ENCODE measurements at regions not wholly inside any gene's neighbourhood (a gene's known extent, or its start where the extent isn't known, plus 50 kb on each side); places are given as distances from the start of the nearest gene placed in this dataset.
"Not testable (repeated sequence)": the region's sequence is repeated elsewhere in the genome, so short reads cannot be mapped to it uniquely, and the experiment has no call there.

GRCh38 chr12:46965880-46966279, 113.5 kb upstream of the PCED1B start:
- DNase-seq: no peak
- Mint-ChIP-seq H3K36me3 (ENCODE audit: low read depth) (no peaks in the 10 kb centered on the region), H3K27ac (peak overlapping the region; percentile 89), H3K4me3 (no peak overlapping the region), H3K4me1 (ENCODE audit: low read depth) (peaks cover 60% of the 10 kb centered on the region), H3K9me3 (no peaks in the 10 kb centered on the region), H3K27me3 (ENCODE audit: insufficient read depth) (no peaks in the 10 kb centered on the region; the same call in 1 of the 2 replicates)
- no peak for TF ChIP-seq CTCF (IDR thresholded peaks at IDR 0.05)

- Mint-ChIP-seq H3K27ac (no peak overlapping the region), H3K4me3 (no peak overlapping the region), H3K4me1 (ENCODE audit: low read depth) (peaks cover 25% of the 10 kb centered on the region), H3K9me3 (peaks cover 7% of the 10 kb centered on the region; the same call in 1 of the 2 replicates), H3K36me3 (ENCODE audit: low read depth) (peaks cover 14% of the 10 kb centered on the region), H3K27me3 (ENCODE audit: insufficient read depth) (no peaks in the 10 kb centered on the region; the same call in none of the 2 replicates)
- no peak for TF ChIP-seq CTCF (IDR thresholded peaks at IDR 0.05)
- DNase-seq: no peak
Measured at GRCh38 chr12:46970636-46971035, 108.8 kb upstream of the PCED1B start.

- not testable (repeated sequence) for DNase-seq, H3K4me3 Mint-ChIP-seq
Measured at GRCh38 chr12:46973937-46974336, 105.5 kb upstream of the PCED1B start.

GRCh38 chr12:46977871-46978375, 101.5 kb upstream of the PCED1B start:
- H3K36me3 Mint-ChIP-seq (ENCODE audit: low read depth): peaks cover 20% of the 10 kb centered on the region
- TF ChIP-seq CTCF (IDR thresholded peaks at IDR 0.05): no peak
- peaks cover 24% of the 10 kb centered on the region for H3K4me1 Mint-ChIP-seq (ENCODE audit: low read depth)
- no peak overlapping the region for H3K27ac Mint-ChIP-seq
- no peak for DNase-seq
- peaks cover 7% of the 10 kb centered on the region for H3K9me3 Mint-ChIP-seq
- H3K27me3 Mint-ChIP-seq (ENCODE audit: insufficient read depth): peaks cover 2% of the 10 kb centered on the region; the same call in 1 of the 2 replicates
- H3K4me3 Mint-ChIP-seq: no peak overlapping the region

More at GRCh38 chr12:46973937-46974336, 105.5 kb upstream of the PCED1B start:
- peaks cover 18% of the 10 kb centered on the region for H3K4me1 Mint-ChIP-seq (ENCODE audit: low read depth)
- H3K36me3 Mint-ChIP-seq (ENCODE audit: low read depth): peaks cover 20% of the 10 kb centered on the region
- not testable (repeated sequence) for H3K27ac Mint-ChIP-seq; H3K9me3 Mint-ChIP-seq; H3K27me3 Mint-ChIP-seq (ENCODE audit: insufficient read depth)

- Mint-ChIP-seq H3K36me3 (ENCODE audit: low read depth) (peaks cover 5% of the 10 kb centered on the region), H3K9me3 (no peaks in the 10 kb centered on the region; the same call in 1 of the 2 replicates), H3K27me3 (ENCODE audit: insufficient read depth) (peaks cover 4% of the 10 kb centered on the region; the same call in 1 of the 2 replicates), H3K27ac (peak overlapping the region; percentile 8; the same call in 1 of the 2 replicates), H3K4me3 (no peak overlapping the region), H3K4me1 (ENCODE audit: low read depth) (peaks cover 55% of the 10 kb centered on the region)
- no peak for TF ChIP-seq CTCF (IDR thresholded peaks at IDR 0.05)
- peak; percentile 34 for DNase-seq
Measured at GRCh38 chr12:46981622-46982021, 97.8 kb upstream of the PCED1B start.

GRCh38 chr12:46982629-46983392, 96.6 kb upstream of the PCED1B start:
- Mint-ChIP-seq H3K4me3 (no peak overlapping the region), H3K9me3 (peaks cover 3% of the 10 kb centered on the region), H3K36me3 (ENCODE audit: low read depth) (peaks cover 9% of the 10 kb centered on the region), H3K4me1 (ENCODE audit: low read depth) (peaks cover 67% of the 10 kb centered on the region), H3K27ac (peak overlapping the region; percentile 68), H3K27me3 (ENCODE audit: insufficient read depth) (peaks cover 4% of the 10 kb centered on the region; the same call in 1 of the 2 replicates)
- DNase-seq: no peak
- no peak for TF ChIP-seq CTCF (IDR thresholded peaks at IDR 0.05)

Data from HFFc6 (cell line).